Nucleus accumbens (tissue), 56 donors: ENCODE measurements at regions not wholly inside any gene's neighbourhood (a gene's known extent, or its start where the extent isn't known, plus 50 kb on each side); places are given as distances from the start of the nearest gene placed in this dataset.
"Not testable (repeated sequence)": the region's sequence is repeated elsewhere in the genome, so short reads cannot be mapped to it uniquely, and the experiment has no call there.

ENCODE experiments used
- DNase-seq, 56 donors: peaks; one replicate each; lab custom pipeline; 2025; lab: John Stamatoyannopoulos, UW

- DNase-seq, result not testable (repeated sequence)
These were observed 492.9 kb upstream of the ARPP21 start for GRCh38 chr3:35146256-35147035.

- no peak for DNase-seq
These were observed 455.2 kb upstream of the ARPP21 start for GRCh38 chr3:35183927-35184675.

GRCh38 chr3:35184775-35185174 is 454.6 kb upstream of the ARPP21 start:
- no peak for DNase-seq

GRCh38 chr3:35187908-35188307 is 451.4 kb upstream of the ARPP21 start:
- no peak for DNase-seq

DNA sequence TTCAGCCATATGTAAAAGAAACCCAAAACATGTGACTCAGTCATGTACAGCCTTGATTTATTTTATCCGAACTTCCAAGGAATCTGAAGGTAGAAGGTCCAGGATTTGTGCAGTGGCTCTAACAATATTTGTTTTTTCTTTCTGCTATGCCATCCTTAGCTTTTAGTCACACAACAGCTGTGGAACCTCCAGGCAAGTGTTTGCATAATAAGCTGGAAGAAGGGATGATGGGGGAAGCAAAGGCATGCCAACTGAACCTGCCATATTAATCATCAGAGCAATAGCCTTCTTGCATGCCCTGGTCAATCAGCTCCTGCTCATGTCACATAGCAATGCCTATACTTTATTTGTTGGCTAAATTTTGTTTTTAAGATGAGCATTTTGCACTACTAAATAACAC is 444.7 kb upstream of the ARPP21 start:
- DNase-seq, result no peak

GRCh38 chr3:35198857-35199256 is 440.5 kb upstream of the ARPP21 start:
- no peak for DNase-seq

DNA sequence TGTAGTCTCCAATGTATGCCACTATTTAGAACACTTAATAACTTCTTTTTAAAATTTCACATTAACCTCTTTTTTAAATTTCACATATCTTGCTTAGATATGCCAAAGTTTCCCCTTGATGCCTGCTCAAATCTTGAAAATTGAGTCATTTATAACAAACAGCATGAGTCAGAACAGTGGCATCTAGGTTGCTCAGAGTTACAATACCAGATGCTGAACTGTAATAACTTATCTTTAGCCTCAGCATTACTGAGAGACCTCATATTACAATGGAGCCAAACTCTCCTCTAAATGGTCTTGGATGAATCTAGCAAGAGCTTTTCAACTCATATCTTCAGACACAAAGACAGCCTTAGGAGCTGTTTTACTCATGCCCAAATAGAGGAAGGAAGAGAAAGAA is 439.3 kb upstream of the ARPP21 start:
- no peak for DNase-seq

DNA sequence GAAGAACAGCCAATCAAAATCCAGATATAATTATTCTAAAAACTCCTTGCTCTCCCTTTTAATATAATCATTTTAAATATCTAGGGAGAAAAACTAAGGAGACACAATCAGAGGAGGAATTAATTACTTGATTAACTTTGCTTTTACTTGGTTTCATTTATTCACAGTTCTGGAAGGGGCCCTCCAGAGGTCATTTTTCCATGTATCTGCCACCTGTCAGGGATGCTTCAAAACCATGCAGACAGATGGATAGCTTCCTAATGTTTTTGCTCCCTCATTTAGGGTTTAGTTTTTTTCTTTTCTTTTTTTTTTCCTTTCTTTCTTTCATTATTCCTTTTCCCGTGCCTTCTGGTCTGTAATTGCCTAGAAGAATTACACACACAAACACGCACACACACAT is 438.1 kb upstream of the ARPP21 start:
- no peak for DNase-seq

GRCh38 chr3:35215525-35216500 is 423.5 kb upstream of the ARPP21 start:
- DNase-seq, result no peak

DNA sequence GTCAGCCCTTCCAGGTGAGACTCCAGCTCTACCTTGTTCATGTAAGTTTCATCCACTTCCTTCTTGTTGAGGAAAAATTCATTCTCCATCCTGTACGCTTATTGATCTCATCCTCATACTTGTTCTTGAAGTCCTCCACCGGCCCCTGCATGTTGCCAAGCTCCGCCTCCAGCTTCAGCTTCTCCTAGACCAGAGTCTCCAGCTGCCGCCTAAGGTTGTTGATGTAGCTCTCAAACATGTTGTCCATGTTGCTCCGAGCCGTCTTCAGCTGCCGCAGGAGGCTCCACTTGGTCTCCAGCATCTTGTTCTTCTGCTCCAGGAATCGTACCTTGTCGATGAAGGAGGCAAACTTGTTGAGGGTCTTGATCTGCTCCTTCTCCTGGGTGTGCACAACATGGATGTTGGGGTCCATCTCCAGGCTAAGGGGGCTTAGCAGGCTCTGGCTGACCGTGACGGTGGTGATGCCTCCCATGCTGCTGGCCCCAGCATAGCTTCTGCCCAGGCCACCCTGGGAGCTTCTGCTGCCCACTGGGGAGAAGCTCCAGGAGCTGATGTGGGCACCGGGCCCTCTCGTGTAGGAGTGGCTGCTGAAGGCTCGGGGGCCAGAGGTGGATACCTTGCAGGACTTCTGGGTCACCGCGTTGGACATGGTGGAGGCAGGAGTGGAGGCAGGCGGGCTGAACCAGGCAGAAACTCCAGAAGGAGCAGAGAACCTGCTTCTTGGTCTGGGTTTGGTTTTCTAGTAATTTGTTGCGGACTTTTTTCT is 422.6 kb upstream of the ARPP21 start:
- DNase-seq, result no peak

DNA sequence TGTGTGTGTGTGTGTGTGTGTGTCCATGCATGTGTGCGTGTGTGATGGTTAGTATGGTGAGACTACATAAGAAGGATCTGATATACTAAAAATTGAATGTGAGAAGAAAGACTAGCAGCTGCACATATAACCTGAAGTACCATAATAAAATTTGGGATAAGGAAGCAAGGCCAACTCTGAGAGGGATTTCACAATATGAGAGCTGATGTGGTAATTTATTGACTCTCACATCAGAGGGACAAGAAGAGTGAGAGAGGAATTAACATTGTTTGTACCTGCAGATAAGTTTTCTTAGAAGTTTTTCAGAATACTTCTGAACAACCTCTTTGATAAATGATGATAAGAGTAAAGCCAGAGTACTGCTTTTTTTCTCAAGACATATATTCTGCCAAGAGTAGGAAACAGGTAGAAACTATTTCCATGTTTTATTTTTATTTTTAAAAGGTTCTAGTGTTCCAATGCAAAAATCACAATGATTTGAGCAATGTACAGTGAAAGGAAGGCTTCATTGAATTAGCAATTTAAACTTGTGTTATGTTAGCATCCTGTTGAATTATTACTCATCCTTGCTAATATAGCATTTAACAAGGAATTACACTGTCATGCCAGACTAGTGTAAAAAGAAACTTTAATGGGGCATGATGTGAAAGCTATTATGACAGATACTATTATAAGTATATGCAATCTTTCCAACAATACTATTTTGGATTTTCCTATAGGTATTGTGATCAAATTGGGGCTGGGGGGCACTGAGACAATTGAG is 415.5 kb upstream of the ARPP21 start:
- no peak for DNase-seq

DNA sequence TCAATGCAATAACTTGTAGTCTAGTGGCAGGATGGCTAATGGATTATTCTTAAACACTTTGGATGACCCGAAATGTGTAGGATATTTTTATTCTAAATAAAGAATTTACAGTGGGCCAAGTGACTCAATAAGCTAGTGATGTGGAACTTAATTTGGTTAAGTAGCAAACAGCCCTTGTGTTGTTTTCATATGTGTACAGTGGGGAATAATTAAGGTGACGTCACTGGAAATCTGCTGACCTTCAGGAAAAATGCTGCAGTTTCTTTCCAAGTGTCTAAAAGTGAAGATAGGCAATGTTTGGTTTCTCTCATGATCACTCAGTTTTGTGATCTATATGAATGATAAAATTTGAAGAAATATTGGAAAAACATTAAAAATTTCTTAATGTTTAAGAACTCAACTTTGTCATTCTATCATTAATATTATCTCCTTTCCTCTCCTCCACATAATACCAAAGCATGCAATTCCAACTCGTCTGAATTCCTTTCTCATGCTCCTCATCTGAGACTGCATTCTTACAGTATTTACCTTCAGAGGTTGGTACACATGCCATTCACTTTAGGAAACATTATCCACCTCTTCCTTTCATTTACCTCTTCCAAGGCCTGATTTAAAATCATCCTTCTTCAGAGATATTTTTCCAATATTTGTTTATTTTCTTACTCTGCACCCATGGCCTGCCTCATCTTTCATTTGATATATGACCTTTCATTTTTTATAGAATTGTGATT is 414.6 kb upstream of the ARPP21 start:
- no peak for DNase-seq

DNA sequence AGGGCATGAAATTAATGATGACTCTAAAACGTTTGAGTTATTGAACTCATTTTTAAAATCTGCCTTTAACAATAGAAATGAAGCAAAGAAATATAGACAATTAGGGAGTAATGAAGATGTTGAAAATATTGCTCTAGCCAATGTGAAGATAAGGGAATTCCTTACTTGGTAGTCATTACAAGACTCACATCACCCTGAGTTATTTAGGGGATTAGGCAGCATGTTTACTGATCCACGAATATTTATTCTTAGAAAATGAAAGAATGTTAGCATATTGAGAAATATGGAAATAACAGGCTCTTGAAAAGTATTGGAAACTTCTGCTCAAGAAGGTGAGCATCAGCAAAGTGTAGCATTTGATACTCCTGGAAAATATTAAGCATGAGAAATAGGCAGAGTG is 398.1 kb upstream of the ARPP21 start:
- DNase-seq, result no peak

GRCh38 chr3:35254917-35255316 is 384.4 kb upstream of the ARPP21 start:
- no peak for DNase-seq

- DNase-seq, result no peak
These were observed 381.7 kb upstream of the ARPP21 start for GRCh38 chr3:35257641-35258040.

DNA sequence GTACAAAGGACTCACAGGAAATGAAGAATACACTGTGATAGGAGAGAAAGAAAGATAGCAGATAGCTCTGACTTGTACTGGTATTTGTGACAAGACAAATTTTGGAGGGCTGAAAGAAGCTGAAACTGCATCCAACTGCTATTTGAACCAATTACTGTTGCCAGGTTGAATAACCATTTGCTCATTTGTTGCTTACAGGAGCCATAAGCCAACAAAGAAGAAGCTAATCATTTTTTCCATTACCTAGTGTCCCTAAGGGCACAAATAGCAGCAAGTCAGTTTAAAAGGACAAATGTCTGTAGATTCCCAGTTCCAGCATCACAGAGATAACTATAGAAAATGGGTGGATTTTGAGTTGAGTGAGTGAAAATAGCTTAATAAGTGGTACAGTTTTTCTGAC is 376.9 kb upstream of the ARPP21 start:
- DNase-seq, result no peak

- no peak for DNase-seq
These were observed 375.8 kb upstream of the ARPP21 start for GRCh38 chr3:35263477-35263876.

DNA sequence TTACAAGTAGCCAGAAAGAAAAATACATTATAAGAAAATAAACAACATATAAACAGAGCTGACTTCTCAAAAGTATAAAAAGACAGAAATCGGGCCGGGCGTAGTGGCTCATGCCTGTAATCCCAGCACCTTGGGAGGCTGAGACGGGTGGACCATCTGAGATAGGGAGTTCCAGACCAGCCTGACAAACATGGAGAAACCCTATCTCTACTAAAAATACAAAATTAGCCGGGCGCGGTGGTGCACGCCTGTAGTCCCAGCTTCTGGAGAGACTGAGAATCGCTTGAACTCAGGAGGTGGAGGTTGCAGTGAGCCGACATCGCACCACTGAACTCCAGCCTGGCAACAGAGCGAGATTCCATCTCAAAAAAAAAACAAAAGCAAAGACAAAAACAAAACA is 373.3 kb upstream of the ARPP21 start:
- not testable (repeated sequence) for DNase-seq

GRCh38 chr3:35275768-35276167 is 363.6 kb upstream of the ARPP21 start:
- DNase-seq, result no peak
